HG03469 (cell line): ENCODE measurements at regions not wholly inside any gene's neighbourhood (a gene's known extent, or its start where the extent isn't known, plus 50 kb on each side); places are given as distances from the start of the nearest gene placed in this dataset.
"Not testable (repeated sequence)": the region's sequence is repeated elsewhere in the genome, so short reads cannot be mapped to it uniquely, and the experiment has no call there.

Experiments used
- ATAC-seq: cut with Tn5 transposase; IDR thresholded peaks from one replicate; pipeline ENCODE4 v1.9.1; 2021; ENCODE audit warnings: mild to moderate bottlenecking, moderate library complexity, moderate number of reproducible peaks; ENCODE audit not compliant: unreplicated experiment

- ATAC-seq, result no peak
Measured at GRCh38 chr5:17817990-17818389, 183.7 kb downstream of the TAF11L14 start.

GRCh38 chr5:17819783-17820182 lies 185.5 kb downstream of the TAF11L14 start:
- ATAC-seq, result no peak

GRCh38 chr5:17828681-17829080 lies 194.4 kb downstream of the TAF11L14 start:
- no peak for ATAC-seq

- no peak for ATAC-seq
Measured at GRCh38 chr5:17829456-17829855, 195.2 kb downstream of the TAF11L14 start.

- no peak for ATAC-seq
Measured at GRCh38 chr5:17831279-17831678, 197.0 kb downstream of the TAF11L14 start.

GRCh38 chr5:17832949-17833745 lies 198.9 kb downstream of the TAF11L14 start:
- ATAC-seq, result no peak

GRCh38 chr5:17837757-17838156 lies 203.5 kb downstream of the TAF11L14 start:
- no peak for ATAC-seq

- ATAC-seq, result no peak
Measured at GRCh38 chr5:17838469-17838868, 204.2 kb downstream of the TAF11L14 start.

GRCh38 chr5:17839848-17840247 lies 205.6 kb downstream of the TAF11L14 start:
- no peak for ATAC-seq

- no peak for ATAC-seq
Measured at GRCh38 chr5:17846496-17846895, 212.2 kb downstream of the TAF11L14 start.

- ATAC-seq, result no peak
Measured at GRCh38 chr5:17847286-17847685, 213.0 kb downstream of the TAF11L14 start.

- no peak for ATAC-seq
Measured at GRCh38 chr5:17852111-17852510, 217.9 kb downstream of the TAF11L14 start.

- ATAC-seq, result no peak
Measured at GRCh38 chr5:17852740-17853139, 218.5 kb downstream of the TAF11L14 start.

GRCh38 chr5:17854901-17855300 lies 220.6 kb downstream of the TAF11L14 start:
- ATAC-seq, result no peak

GRCh38 chr5:17860660-17861315 lies 226.5 kb downstream of the TAF11L14 start:
- ATAC-seq, result no peak

- ATAC-seq, result not testable (repeated sequence)
Measured at GRCh38 chr5:17864903-17865302, 230.6 kb downstream of the TAF11L14 start.

- not testable (repeated sequence) for ATAC-seq
Measured at GRCh38 chr5:17865966-17866365, 231.7 kb downstream of the TAF11L14 start.

GRCh38 chr5:17872204-17872603 lies 237.9 kb downstream of the TAF11L14 start:
- no peak for ATAC-seq

- no peak for ATAC-seq
Measured at GRCh38 chr5:17878541-17878940, 244.3 kb downstream of the TAF11L14 start.

GRCh38 chr5:17879276-17879675 lies 245.0 kb downstream of the TAF11L14 start:
- ATAC-seq, result no peak

- no peak for ATAC-seq
Measured at GRCh38 chr5:17880869-17881268, 246.6 kb downstream of the TAF11L14 start.

GRCh38 chr5:17882760-17883488 lies 248.7 kb downstream of the TAF11L14 start:
- ATAC-seq, result no peak
